ENCODE measurements at regions not wholly inside any gene's neighbourhood (a gene's known extent, or its start where the extent isn't known, plus 50 kb on each side); places are given as distances from the start of the nearest gene placed in this dataset.

GRCh38 chr13:55528434-55528833 is 1612.3 kb upstream of the PRR20A start:
- no peaks in the 10 kb centered on the region for H3K27me3 ChIP-seq (ENCODE audit: control insufficient read depth in 2 of 2, insufficient read depth in 2 of 2, low read length in 2 of 2)
- no peak overlapping the region for H3K27ac ChIP-seq (ENCODE audit: low read depth in 2 of 2, low read length in 2 of 2)
- H3K4me1 ChIP-seq (ENCODE audit: control insufficient read depth in 2 of 2, insufficient read depth in 2 of 2, low read length in 2 of 2): no peaks in the 10 kb centered on the region
- no peak overlapping the region for H3K4me3 ChIP-seq (ENCODE audit: low read length in 2 of 2)
- H3K9ac ChIP-seq (ENCODE audit: low read depth in 1 of 2, low read length in 2 of 2): no peak overlapping the region
- H3K36me3 ChIP-seq (ENCODE audit: control insufficient read depth in 2 of 2, insufficient read depth in 2 of 2, low read length in 2 of 2): no peaks in the 10 kb centered on the region
- no peaks in the 10 kb centered on the region for H3K9me3 ChIP-seq (ENCODE audit: control insufficient read depth in 2 of 2, low read length in 2 of 2)

GRCh38 chr13:55534306-55534705 is 1606.4 kb upstream of the PRR20A start:
- Histone ChIP-seq H3K36me3 (ENCODE audit: control insufficient read depth in 2 of 2, insufficient read depth in 2 of 2, low read length in 2 of 2) (no peaks in the 10 kb centered on the region), H3K27me3 (ENCODE audit: control insufficient read depth in 2 of 2, insufficient read depth in 2 of 2, low read length in 2 of 2) (no peaks in the 10 kb centered on the region), H3K27ac (ENCODE audit: low read depth in 2 of 2, low read length in 2 of 2) (no peak overlapping the region), H3K9ac (ENCODE audit: low read depth in 1 of 2, low read length in 2 of 2) (no peak overlapping the region), H3K9me3 (ENCODE audit: control insufficient read depth in 2 of 2, low read length in 2 of 2) (peaks cover 0 to 5% of the 10 kb centered on the region in 2 donors), H3K4me3 (ENCODE audit: low read length in 2 of 2) (no peak overlapping the region), H3K4me1 (ENCODE audit: control insufficient read depth in 2 of 2, insufficient read depth in 2 of 2, low read length in 2 of 2) (no peaks in the 10 kb centered on the region)

- H3K36me3 ChIP-seq (ENCODE audit: control insufficient read depth in 2 of 2, insufficient read depth in 2 of 2, low read length in 2 of 2): no peaks in the 10 kb centered on the region
- no peaks in the 10 kb centered on the region for H3K27me3 ChIP-seq (ENCODE audit: control insufficient read depth in 2 of 2, insufficient read depth in 2 of 2, low read length in 2 of 2)
- no peak overlapping the region for H3K27ac ChIP-seq (ENCODE audit: low read depth in 2 of 2, low read length in 2 of 2)
- H3K4me1 ChIP-seq (ENCODE audit: control insufficient read depth in 2 of 2, insufficient read depth in 2 of 2, low read length in 2 of 2): no peaks in the 10 kb centered on the region
- H3K4me3 ChIP-seq (ENCODE audit: low read length in 2 of 2): no peak overlapping the region
- H3K9me3 ChIP-seq (ENCODE audit: control insufficient read depth in 2 of 2, low read length in 2 of 2): peaks cover 0 to 5% of the 10 kb centered on the region in 2 donors
- H3K9ac ChIP-seq (ENCODE audit: low read depth in 1 of 2, low read length in 2 of 2): no peak overlapping the region
These were observed 1602.3 kb upstream of the PRR20A start for GRCh38 chr13:55538424-55538823.

- Histone ChIP-seq H3K9me3 (ENCODE audit: control insufficient read depth in 2 of 2, low read length in 2 of 2) (peaks cover 0 to 2% of the 10 kb centered on the region in 2 donors), H3K4me3 (ENCODE audit: low read length in 2 of 2) (no peak overlapping the region), H3K36me3 (ENCODE audit: control insufficient read depth in 2 of 2, insufficient read depth in 2 of 2, low read length in 2 of 2) (no peaks in the 10 kb centered on the region), H3K27me3 (ENCODE audit: control insufficient read depth in 2 of 2, insufficient read depth in 2 of 2, low read length in 2 of 2) (no peaks in the 10 kb centered on the region), H3K9ac (ENCODE audit: low read depth in 1 of 2, low read length in 2 of 2) (no peak overlapping the region), H3K4me1 (ENCODE audit: control insufficient read depth in 2 of 2, insufficient read depth in 2 of 2, low read length in 2 of 2) (no peaks in the 10 kb centered on the region), H3K27ac (ENCODE audit: low read depth in 2 of 2, low read length in 2 of 2) (no peak overlapping the region)
These were observed 1597.7 kb upstream of the PRR20A start for GRCh38 chr13:55543053-55543452.

- Histone ChIP-seq H3K36me3 (ENCODE audit: control insufficient read depth in 2 of 2, insufficient read depth in 2 of 2, low read length in 2 of 2) (no peaks in the 10 kb centered on the region), H3K9ac (ENCODE audit: low read depth in 1 of 2, low read length in 2 of 2) (no peak overlapping the region), H3K4me3 (ENCODE audit: low read length in 2 of 2) (no peak overlapping the region), H3K27ac (ENCODE audit: low read depth in 2 of 2, low read length in 2 of 2) (no peak overlapping the region), H3K27me3 (ENCODE audit: control insufficient read depth in 2 of 2, insufficient read depth in 2 of 2, low read length in 2 of 2) (no peaks in the 10 kb centered on the region), H3K4me1 (ENCODE audit: control insufficient read depth in 2 of 2, insufficient read depth in 2 of 2, low read length in 2 of 2) (no peaks in the 10 kb centered on the region), H3K9me3 (ENCODE audit: control insufficient read depth in 2 of 2, low read length in 2 of 2) (peaks cover 2 to 3% of the 10 kb centered on the region in 2 donors)
These were observed 1590.1 kb upstream of the PRR20A start for GRCh38 chr13:55550624-55551023.

GRCh38 chr13:55553701-55554100 is 1587.0 kb upstream of the PRR20A start:
- Histone ChIP-seq H3K9ac (ENCODE audit: low read depth in 1 of 2, low read length in 2 of 2) (no peak overlapping the region), H3K27ac (ENCODE audit: low read depth in 2 of 2, low read length in 2 of 2) (no peak overlapping the region)

GRCh38 chr13:55554741-55555140 is 1586.0 kb upstream of the PRR20A start:
- Histone ChIP-seq H3K27me3 (ENCODE audit: control insufficient read depth in 2 of 2, insufficient read depth in 2 of 2, low read length in 2 of 2) (no peaks in the 10 kb centered on the region), H3K4me3 (ENCODE audit: low read length in 2 of 2) (no peak overlapping the region), H3K27ac (ENCODE audit: low read depth in 2 of 2, low read length in 2 of 2) (no peak overlapping the region), H3K36me3 (ENCODE audit: control insufficient read depth in 2 of 2, insufficient read depth in 2 of 2, low read length in 2 of 2) (no peaks in the 10 kb centered on the region), H3K4me1 (ENCODE audit: control insufficient read depth in 2 of 2, insufficient read depth in 2 of 2, low read length in 2 of 2) (no peaks in the 10 kb centered on the region), H3K9me3 (ENCODE audit: control insufficient read depth in 2 of 2, low read length in 2 of 2) (peaks cover 2 to 3% of the 10 kb centered on the region in 2 donors), H3K9ac (ENCODE audit: low read depth in 1 of 2, low read length in 2 of 2) (no peak overlapping the region)

More at GRCh38 chr13:55553701-55554100, 1587.0 kb upstream of the PRR20A start:
- Histone ChIP-seq H3K36me3 (ENCODE audit: control insufficient read depth in 2 of 2, insufficient read depth in 2 of 2, low read length in 2 of 2) (no peaks in the 10 kb centered on the region), H3K27me3 (ENCODE audit: control insufficient read depth in 2 of 2, insufficient read depth in 2 of 2, low read length in 2 of 2) (no peaks in the 10 kb centered on the region), H3K4me3 (ENCODE audit: low read length in 2 of 2) (no peak overlapping the region), H3K4me1 (ENCODE audit: control insufficient read depth in 2 of 2, insufficient read depth in 2 of 2, low read length in 2 of 2) (no peaks in the 10 kb centered on the region), H3K9me3 (ENCODE audit: control insufficient read depth in 2 of 2, low read length in 2 of 2) (peaks cover 2 to 3% of the 10 kb centered on the region in 2 donors)

GRCh38 chr13:55560331-55560730 is 1580.4 kb upstream of the PRR20A start:
- Histone ChIP-seq H3K27ac (ENCODE audit: low read depth in 2 of 2, low read length in 2 of 2) (no peak overlapping the region), H3K27me3 (ENCODE audit: control insufficient read depth in 2 of 2, insufficient read depth in 2 of 2, low read length in 2 of 2) (no peaks in the 10 kb centered on the region), H3K4me3 (ENCODE audit: low read length in 2 of 2) (no peak overlapping the region), H3K36me3 (ENCODE audit: control insufficient read depth in 2 of 2, insufficient read depth in 2 of 2, low read length in 2 of 2) (no peaks in the 10 kb centered on the region), H3K9me3 (ENCODE audit: control insufficient read depth in 2 of 2, low read length in 2 of 2) (peaks cover 0 to 3% of the 10 kb centered on the region in 2 donors), H3K4me1 (ENCODE audit: control insufficient read depth in 2 of 2, insufficient read depth in 2 of 2, low read length in 2 of 2) (no peaks in the 10 kb centered on the region), H3K9ac (ENCODE audit: low read depth in 1 of 2, low read length in 2 of 2) (no peak overlapping the region)

GRCh38 chr13:55563267-55563666 is 1577.5 kb upstream of the PRR20A start:
- no peaks in the 10 kb centered on the region for H3K4me1 ChIP-seq (ENCODE audit: control insufficient read depth in 2 of 2, insufficient read depth in 2 of 2, low read length in 2 of 2)
- no peaks in the 10 kb centered on the region for H3K36me3 ChIP-seq (ENCODE audit: control insufficient read depth in 2 of 2, insufficient read depth in 2 of 2, low read length in 2 of 2)
- no peaks in the 10 kb centered on the region for H3K27me3 ChIP-seq (ENCODE audit: control insufficient read depth in 2 of 2, insufficient read depth in 2 of 2, low read length in 2 of 2)
- H3K27ac ChIP-seq (ENCODE audit: low read depth in 2 of 2, low read length in 2 of 2): no peak overlapping the region
- no peak overlapping the region for H3K9ac ChIP-seq (ENCODE audit: low read depth in 1 of 2, low read length in 2 of 2)
- peaks cover 0 to 3% of the 10 kb centered on the region in 2 donors for H3K9me3 ChIP-seq (ENCODE audit: control insufficient read depth in 2 of 2, low read length in 2 of 2)
- no peak overlapping the region for H3K4me3 ChIP-seq (ENCODE audit: low read length in 2 of 2)

GRCh38 chr13:55566334-55566733 is 1574.4 kb upstream of the PRR20A start:
- Histone ChIP-seq H3K4me1 (ENCODE audit: control insufficient read depth in 2 of 2, insufficient read depth in 2 of 2, low read length in 2 of 2) (no peaks in the 10 kb centered on the region), H3K27ac (ENCODE audit: low read depth in 2 of 2, low read length in 2 of 2) (no peak overlapping the region), H3K27me3 (ENCODE audit: control insufficient read depth in 2 of 2, insufficient read depth in 2 of 2, low read length in 2 of 2) (no peaks in the 10 kb centered on the region), H3K9me3 (ENCODE audit: control insufficient read depth in 2 of 2, low read length in 2 of 2) (no peaks in the 10 kb centered on the region), H3K9ac (ENCODE audit: low read depth in 1 of 2, low read length in 2 of 2) (no peak overlapping the region), H3K4me3 (ENCODE audit: low read length in 2 of 2) (no peak overlapping the region), H3K36me3 (ENCODE audit: control insufficient read depth in 2 of 2, insufficient read depth in 2 of 2, low read length in 2 of 2) (no peaks in the 10 kb centered on the region)

GRCh38 chr13:55566779-55567178 is 1573.9 kb upstream of the PRR20A start:
- Histone ChIP-seq H3K4me3 (ENCODE audit: low read length in 2 of 2) (no peak overlapping the region), H3K9ac (ENCODE audit: low read depth in 1 of 2, low read length in 2 of 2) (no peak overlapping the region), H3K36me3 (ENCODE audit: control insufficient read depth in 2 of 2, insufficient read depth in 2 of 2, low read length in 2 of 2) (no peaks in the 10 kb centered on the region), H3K9me3 (ENCODE audit: control insufficient read depth in 2 of 2, low read length in 2 of 2) (no peaks in the 10 kb centered on the region), H3K27ac (ENCODE audit: low read depth in 2 of 2, low read length in 2 of 2) (no peak overlapping the region), H3K27me3 (ENCODE audit: control insufficient read depth in 2 of 2, insufficient read depth in 2 of 2, low read length in 2 of 2) (no peaks in the 10 kb centered on the region), H3K4me1 (ENCODE audit: control insufficient read depth in 2 of 2, insufficient read depth in 2 of 2, low read length in 2 of 2) (no peaks in the 10 kb centered on the region)

Data from mucosa of rectum (tissue), 2 donors.